HG02973 (cell line): ENCODE measurements at regions not wholly inside any gene's neighbourhood (a gene's known extent, or its start where the extent isn't known, plus 50 kb on each side); places are given as distances from the start of the nearest gene placed in this dataset.
"Not testable (repeated sequence)": the region's sequence is repeated elsewhere in the genome, so short reads cannot be mapped to it uniquely, and the experiment has no call there.

Source experiments
- ATAC-seq: cut with Tn5 transposase; IDR thresholded peaks from one replicate; pipeline ENCODE4 v1.9.1; 2021; ENCODE audit warnings: moderate library complexity; ENCODE audit not compliant: unreplicated experiment

DNA sequence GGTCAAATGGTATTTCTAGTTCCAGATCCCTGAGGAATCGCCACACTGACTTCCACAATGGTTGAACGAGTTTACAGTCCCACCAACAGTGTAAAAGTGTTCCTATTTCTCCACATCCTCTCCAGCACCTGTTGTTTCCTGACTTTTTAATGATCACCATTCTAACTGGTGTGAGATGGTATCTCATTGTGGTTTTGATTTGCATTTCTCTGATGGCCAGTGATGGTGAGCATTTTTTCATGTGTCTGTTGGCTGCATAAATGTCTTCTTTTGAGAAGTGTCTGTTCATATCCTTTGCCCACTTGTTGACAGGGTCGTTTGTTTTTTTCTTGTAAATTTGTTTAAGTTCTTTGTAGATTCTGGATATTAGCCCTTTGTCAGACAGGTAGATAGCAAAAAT lies 269.9 kb upstream of the NREP start:
- ATAC-seq, result not testable (repeated sequence)

DNA sequence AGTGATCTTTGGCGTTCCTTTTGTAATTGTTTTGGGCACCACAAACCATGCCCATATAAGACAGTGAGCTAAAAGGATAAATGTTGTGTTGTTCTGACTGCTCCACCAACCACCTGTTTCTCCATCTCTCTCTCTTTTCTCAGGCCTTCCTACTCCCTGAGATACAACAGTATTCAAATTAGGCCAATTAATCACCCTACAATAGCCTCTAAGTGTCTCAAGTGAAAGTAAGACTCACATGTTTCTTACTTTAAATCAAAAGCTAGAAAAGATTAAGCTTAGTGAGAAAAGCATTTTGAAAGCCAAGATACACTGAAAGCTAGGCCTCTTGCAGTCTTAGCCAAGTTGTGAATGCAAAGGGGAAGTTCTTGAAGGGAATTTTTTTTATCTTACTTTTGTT lies 268.8 kb upstream of the NREP start:
- ATAC-seq, result peak; percentile 68

DNA sequence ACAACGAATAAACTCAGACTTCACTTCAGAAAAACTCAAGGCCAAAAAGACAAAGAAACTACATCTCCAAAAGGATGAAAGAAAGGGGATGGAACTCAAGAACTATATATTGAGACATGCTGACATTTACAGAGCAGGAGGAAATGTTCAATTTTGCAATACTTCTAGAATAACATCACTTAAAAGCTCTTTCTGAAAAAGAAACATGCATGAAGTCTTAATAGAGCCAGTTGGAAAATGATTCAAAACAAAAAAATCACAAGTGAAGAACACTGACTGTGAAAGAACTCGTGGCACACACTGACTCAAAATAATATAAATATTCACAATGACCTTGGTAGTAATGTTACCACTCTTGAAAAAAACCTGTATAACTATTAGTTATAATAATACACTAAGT lies 267.8 kb upstream of the NREP start:
- ATAC-seq, result no peak

GRCh38 chr5:112024221-112024620 lies 267.2 kb upstream of the NREP start:
- no peak for ATAC-seq

DNA sequence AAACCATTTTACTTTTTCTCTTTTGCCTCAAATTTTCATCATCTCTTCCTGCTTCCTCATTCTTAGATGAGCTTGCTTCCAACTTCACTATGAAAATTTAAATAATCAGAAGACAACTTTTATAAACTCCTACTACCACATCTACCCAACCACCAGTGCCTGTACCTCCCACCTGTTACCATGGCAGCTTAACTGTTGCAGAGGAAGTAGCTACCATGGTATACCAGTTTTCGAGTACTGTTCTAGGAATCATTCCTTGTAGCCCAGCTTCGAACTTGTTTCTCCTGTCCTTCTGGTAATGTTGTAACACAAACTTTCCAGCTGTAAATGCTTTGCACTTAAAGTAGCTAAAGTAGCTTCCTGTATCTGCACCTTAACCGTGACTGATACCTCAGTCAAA lies 266.8 kb upstream of the NREP start:
- ATAC-seq, result no peak

- ATAC-seq, result no peak
These were observed 261.9 kb upstream of the NREP start for GRCh38 chr5:112018846-112019245.

DNA sequence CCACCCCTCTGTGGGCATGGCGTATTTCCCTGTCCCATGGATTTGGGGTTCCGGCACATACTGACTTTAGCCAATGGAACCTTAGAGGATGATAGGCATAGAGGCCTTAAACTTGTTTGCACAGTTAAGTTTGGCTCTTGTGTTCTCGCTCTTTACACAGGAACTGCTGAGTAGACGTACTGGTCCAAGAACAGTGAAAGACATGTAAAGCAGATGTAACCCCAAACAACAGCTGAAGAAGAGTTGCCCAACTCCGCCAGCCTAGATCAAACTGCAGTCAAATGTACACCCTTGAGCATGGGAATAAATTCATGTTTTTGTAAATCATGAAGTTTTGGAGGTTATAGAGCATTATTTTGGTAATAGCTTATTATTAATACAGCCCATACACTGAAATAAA lies 260.0 kb upstream of the NREP start:
- no peak for ATAC-seq

DNA sequence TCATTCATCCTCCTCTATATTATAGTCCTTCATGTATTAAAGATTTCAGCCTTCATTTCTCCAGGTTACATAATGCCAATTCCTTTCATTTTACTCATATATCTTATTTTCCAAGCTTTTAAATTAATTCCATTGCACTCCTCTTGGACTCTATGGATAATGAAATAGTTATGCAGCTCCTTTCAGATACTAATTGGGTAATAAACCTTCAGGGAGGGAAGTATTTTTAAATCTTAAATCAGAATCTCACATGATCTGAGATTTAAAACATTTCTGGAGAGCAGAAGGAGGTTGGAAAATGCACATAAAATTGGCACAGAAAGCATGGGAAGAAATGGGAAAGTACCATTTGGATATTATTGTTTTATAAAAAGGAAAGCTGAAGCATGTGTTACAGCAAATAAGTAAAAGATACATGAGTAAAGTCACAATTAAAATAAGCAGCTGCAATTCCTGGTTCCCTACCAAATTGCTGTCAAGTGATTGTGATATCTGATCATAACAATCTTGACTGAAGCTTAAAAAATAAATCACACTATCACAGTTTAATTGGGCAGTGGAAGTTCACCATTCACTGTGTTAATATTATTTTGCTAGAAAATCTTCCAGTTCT lies 257.9 kb upstream of the NREP start:
- ATAC-seq, result no peak

DNA sequence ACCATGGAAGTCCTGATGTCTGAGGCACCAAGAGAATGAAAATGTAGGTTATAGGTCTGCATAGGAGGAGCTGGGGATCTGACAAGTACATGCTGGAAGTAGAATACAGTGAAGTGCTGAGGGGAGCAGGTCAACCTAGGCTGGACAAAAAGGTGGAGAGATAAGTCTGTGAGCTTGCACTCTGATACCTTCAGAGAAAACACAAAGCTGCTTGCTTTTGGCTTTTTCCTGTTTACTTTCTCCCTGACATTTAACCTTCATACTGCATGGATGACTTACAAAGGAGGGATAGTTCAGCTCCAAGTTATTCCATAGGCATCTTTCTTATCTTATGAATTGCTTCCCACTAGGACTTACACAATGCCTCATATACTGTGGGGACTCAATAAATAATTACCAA lies 256.7 kb upstream of the NREP start:
- no peak for ATAC-seq

- no peak for ATAC-seq
These were observed 255.1 kb upstream of the NREP start for GRCh38 chr5:112012104-112012503.

DNA sequence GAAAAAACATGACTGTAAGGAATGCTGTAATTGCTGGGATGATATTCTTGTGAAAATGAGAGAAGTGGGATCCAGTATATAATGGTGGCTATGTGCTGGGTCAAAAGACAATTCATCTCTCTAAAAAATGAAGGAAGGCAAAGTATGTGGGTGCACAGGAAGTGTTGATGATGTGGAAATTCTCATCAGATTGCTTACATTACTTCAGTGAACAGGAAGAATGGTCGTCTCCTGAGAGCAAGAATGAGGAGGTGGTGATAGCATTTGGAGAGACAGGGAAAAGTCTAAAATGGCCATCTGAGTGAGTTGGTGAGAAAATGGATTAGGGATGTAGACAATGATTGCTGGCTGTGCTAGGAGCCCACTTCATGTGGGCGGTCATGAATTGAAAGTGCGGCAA lies 253.5 kb upstream of the NREP start:
- no peak for ATAC-seq

DNA sequence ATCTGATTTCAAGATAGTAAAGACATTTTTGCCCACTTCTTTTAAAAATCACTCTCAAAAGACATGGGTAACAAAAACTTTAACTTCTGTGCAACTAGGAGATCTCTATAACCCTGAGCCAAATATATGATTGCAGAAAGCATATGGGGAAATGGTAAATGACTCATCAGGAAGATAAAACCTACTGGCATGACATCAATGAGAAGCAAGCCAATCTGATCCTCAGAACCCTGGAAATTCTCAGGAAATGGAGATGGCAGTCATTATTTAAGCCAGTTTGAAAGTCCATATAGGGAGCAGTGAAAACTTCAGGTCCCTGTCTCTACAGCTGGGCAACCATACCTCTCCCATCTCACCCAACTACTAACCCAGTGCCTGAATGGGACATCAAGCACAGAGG lies 249.7 kb upstream of the NREP start:
- ATAC-seq, result no peak

DNA sequence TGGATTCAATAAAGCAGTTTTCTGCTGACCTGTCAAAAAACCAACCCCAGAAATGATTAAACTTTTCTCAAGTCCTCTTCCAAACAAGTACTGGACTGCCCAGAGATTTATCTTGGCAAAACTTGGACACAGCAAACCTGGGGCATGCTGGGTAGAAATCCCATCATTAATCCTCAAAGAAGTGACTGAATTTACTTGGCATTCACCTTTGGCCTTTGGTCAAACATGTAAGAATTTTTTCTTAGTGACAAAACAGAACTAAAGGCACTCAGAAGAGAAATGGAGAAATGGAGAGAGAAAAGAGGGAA lies 248.6 kb upstream of the NREP start:
- no peak for ATAC-seq

DNA sequence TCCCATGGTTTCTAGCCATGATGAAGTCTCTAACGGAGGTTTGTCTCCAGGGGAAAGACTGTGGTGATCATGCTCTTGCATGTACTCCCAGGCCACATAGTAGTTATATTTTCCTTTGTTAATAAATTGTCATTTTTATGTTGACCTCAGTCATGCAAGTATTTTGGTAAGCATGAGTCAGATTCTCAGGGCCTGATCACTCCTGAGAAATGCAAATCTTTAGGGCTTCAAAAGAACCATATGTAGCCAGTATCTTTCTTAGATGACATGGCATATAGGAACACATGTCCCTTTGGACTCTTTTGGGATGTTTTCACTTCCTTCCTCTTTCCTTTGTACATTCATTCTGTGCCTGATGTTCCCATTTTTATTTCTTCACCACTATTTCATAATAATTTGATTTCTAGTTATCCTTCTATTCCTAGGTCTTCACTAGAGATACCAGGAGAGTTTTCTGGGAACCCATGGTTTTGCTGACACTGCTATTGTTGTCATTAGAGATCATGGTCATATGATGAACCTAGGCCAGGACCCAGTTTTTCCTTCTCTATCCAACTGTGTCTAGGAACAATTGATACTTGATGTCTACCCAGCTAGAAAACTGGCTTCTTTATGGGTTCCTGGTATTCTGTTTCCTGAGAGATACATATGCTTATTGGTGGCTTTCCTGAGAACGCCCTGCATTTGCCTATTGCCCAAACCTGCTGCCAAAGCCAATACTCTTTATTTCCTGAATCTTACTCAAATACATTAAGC lies 248.1 kb upstream of the NREP start:
- ATAC-seq, result peak; percentile 97

GRCh38 chr5:112002376-112002775 lies 245.4 kb upstream of the NREP start:
- no peak for ATAC-seq

DNA sequence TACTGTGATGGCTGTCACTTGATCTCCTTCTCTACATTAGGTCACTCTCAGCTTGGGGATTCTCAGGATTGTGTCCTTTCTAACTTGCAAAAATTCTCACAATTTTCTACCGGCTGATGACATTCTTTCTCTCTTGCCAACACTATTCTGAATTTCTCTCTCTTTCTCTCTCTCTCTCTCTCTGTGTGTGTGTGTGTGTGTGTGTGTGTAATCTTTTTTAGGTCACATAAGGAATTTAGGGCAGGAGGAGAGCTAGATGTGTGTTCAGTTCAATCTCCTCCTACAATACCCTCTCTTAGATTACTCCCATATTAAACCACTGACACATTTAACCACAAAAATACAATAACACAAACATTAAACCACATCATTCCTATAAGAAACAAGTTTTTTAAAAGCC lies 242.3 kb upstream of the NREP start:
- ATAC-seq, result no peak

GRCh38 chr5:111998871-111999270 lies 241.9 kb upstream of the NREP start:
- no peak for ATAC-seq

DNA sequence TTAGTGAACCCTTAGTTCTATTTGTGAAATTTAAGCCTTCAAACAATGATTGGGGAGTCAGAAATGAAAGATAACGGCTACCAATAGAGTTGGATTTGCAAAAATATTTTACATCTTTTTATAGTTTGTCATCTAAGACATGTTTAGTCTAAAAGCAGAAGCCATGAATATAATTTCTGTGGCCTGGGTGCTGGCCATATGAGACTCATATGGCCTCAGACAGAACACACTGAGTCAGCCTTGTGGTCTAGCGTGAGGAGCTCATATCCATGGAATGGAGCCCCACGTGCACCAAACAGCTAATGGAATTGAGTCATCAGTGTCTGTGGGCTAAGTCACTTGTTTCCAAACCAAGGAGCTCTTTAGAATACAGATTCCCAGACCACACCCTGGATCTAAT lies 240.7 kb upstream of the NREP start:
- ATAC-seq, result no peak

DNA sequence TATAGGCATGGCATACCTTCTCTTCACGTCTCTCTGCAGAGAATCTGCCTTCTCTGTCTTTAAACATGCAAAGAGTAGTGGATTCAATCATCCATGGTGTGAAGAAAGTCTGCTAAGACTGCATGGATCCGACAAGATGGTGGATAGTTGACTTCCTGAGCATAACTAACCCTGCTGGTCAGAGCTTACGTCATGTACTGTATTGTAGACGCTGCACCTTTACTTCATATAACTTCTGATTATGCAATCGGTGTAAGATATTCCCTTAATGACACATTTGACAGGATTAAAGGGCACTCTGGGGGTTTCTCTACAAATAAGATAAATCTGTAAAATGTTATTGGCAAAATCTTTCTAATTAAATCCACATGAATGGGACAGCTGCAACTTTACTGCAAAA lies 240.3 kb upstream of the NREP start:
- no peak for ATAC-seq

GRCh38 chr5:111996574-111996973 lies 239.6 kb upstream of the NREP start:
- no peak for ATAC-seq

DNA sequence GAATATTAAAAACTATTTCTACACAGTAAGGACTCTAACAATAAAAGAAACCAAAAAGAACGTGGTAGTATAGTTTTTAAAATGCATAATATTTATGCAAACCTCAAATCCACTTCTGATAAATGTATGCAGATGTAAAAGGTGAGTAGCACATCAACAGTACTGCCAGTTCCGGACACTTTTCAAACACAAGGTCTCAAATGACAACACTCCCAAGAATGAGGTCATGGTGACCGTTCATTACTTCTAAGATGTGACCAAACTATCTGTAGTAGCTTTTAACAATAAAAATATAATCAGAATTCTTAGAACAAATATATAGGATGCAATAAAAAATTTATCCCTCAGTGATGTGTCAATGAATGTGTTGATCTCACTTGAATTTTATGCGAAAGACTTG lies 238.7 kb upstream of the NREP start:
- ATAC-seq, result no peak

DNA sequence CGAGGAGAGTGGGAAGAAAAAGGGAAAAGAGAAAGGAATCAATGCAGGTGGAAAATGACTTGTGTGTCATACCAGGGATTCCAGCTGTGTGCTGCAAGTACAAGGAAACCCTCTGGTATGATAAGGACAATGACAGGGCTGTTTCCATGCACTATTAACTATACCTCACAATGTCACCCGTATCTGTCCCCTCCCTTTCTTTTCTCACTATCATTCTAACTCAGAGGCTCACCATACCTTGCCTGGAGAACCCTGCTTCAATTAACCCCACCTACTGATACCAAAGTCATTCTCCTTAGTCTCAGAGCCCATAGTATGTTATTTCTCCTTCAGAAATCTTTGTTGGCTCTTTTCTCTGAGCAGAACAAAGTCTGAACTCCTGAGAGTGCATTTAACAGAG lies 236.2 kb upstream of the NREP start:
- no peak for ATAC-seq

GRCh38 chr5:111984044-111984443 lies 227.1 kb upstream of the NREP start:
- ATAC-seq, result peak; percentile 69
